Endodermal cell (in vitro differentiated cells): ENCODE measurements at regions not wholly inside any gene's neighbourhood (a gene's known extent, or its start where the extent isn't known, plus 50 kb on each side); places are given as distances from the start of the nearest gene placed in this dataset.

Source experiments
- DNase-seq: peaks from one replicate; pipeline ENCODE4 v3.0.0-alpha.2; 2017
- H3K27ac ChIP-seq: 2 replicates; pipeline ENCODE4 v1.5.1; 2013; ENCODE audit warnings: mild to moderate bottlenecking, low read depth, low read length, moderate library complexity
- H3K27me3 ChIP-seq: 2 replicates; pipeline ENCODE4 v1.6.1; 2013; ENCODE audit warnings: mild to moderate bottlenecking, low read length, moderate library complexity; ENCODE audit not compliant: insufficient read depth, control insufficient read depth, poor library complexity, severe bottlenecking
- H3K36me3 ChIP-seq: 2 replicates; pipeline ENCODE4 v1.7.0; 2013; ENCODE audit warnings: mild to moderate bottlenecking, low read length, moderate library complexity; ENCODE audit not compliant: control insufficient read depth, insufficient read depth
- H3K4me1 ChIP-seq: one replicate; pipeline ENCODE4 v1.7.0; 2013; ENCODE audit warnings: low read length; ENCODE audit not compliant: control insufficient read depth, insufficient read depth
- H3K4me3 ChIP-seq: 2 replicates; pipeline ENCODE4 v1.5.1; 2013; ENCODE audit warnings: mild to moderate bottlenecking, low read length, moderate library complexity
- H3K9ac ChIP-seq: 2 replicates; pipeline ENCODE4 v1.6.1; 2013; ENCODE audit warnings: mild to moderate bottlenecking, low read length, moderate library complexity; ENCODE audit not compliant: poor library complexity, severe bottlenecking; ENCODE audit errors: extremely low read depth
- H3K9me3 ChIP-seq: 2 replicates; pipeline ENCODE4 v1.6.1; 2013; ENCODE audit warnings: mild to moderate bottlenecking, low read length, moderate library complexity; ENCODE audit not compliant: control insufficient read depth
- H3K27ac Mint-ChIP-seq: 2 replicates; pipeline ENCODE4 v1.8.0; 2020; ENCODE audit warnings: mixed read lengths
- H3K27me3 Mint-ChIP-seq: 2 replicates; pipeline ENCODE4 v1.8.0; 2021; ENCODE audit warnings: mild to moderate bottlenecking, mixed read lengths; ENCODE audit not compliant: insufficient read depth
- H3K36me3 Mint-ChIP-seq: 2 replicates; pipeline ENCODE4 v1.8.0; 2020; ENCODE audit warnings: low read depth, mixed read lengths
- H3K4me1 Mint-ChIP-seq: 2 replicates; pipeline ENCODE4 v1.8.0; 2020; ENCODE audit warnings: mixed read lengths
- H3K4me3 Mint-ChIP-seq: 2 replicates; pipeline ENCODE4 v1.8.0; 2020; ENCODE audit warnings: mild to moderate bottlenecking, moderate library complexity, mixed read lengths
- H3K9me3 Mint-ChIP-seq: 2 replicates; pipeline ENCODE4 v1.8.0; 2020; ENCODE audit warnings: mild to moderate bottlenecking, mixed read lengths
- CTCF ChIP-seq: fragments of 200-600 bp; sonication (generic); conservative IDR thresholded peaks from 2 replicates; pipeline ENCODE4 v1.5.0; 2021; ENCODE audit warnings: antibody characterized with exemption, mild to moderate bottlenecking
- WGBS, 2 experiments: methylation state at CpG; one replicate each; pipeline versions ENCODE4 v1.1.5 to v1.1.7; 2013; ENCODE audit warnings: missing lambda C conversion rate in 2 of 2, mixed read lengths in 1 of 2; ENCODE audit not compliant: insufficient coverage in 1 of 2, insufficient read length in 1 of 2; 5-methylcytosine and 5-hydroxymethylcytosine counted together

- H3K9me3 Mint-ChIP-seq: no peaks in the 10 kb centered on the region
- H3K27ac ChIP-seq: no peak overlapping the region
- no peaks in the 10 kb centered on the region for H3K4me1 Mint-ChIP-seq
- H3K4me1 ChIP-seq: no peaks in the 10 kb centered on the region
- no peaks in the 10 kb centered on the region for H3K36me3 ChIP-seq
- no peaks in the 10 kb centered on the region for H3K27me3 ChIP-seq
- H3K9me3 ChIP-seq: no peaks in the 10 kb centered on the region
- H3K27ac Mint-ChIP-seq: no peak overlapping the region
- no peak overlapping the region for H3K9ac ChIP-seq
- no peaks in the 10 kb centered on the region for H3K36me3 Mint-ChIP-seq
- H3K27me3 Mint-ChIP-seq: no peaks in the 10 kb centered on the region
- DNase-seq: no peak
- H3K4me3 ChIP-seq: no peak overlapping the region
- 83 to 98% methylated on average over 1 to 2 of the region's 2 CpGs for WGBS, 2 experiments
- H3K4me3 Mint-ChIP-seq: no peak overlapping the region
- no peak for TF ChIP-seq CTCF
Observed at GRCh38 chr2:194271293-194271961, 1385.6 kb upstream of the SLC39A10 start.

- Histone ChIP-seq H3K4me1 (no peaks in the 10 kb centered on the region), H3K9me3 (no peaks in the 10 kb centered on the region), H3K27ac (no peak overlapping the region), H3K9ac (no peak overlapping the region), H3K4me3 (no peak overlapping the region), H3K36me3 (no peaks in the 10 kb centered on the region), H3K27me3 (no peaks in the 10 kb centered on the region)
- no peak overlapping the region for H3K4me3 Mint-ChIP-seq
- no peaks in the 10 kb centered on the region for H3K27me3 Mint-ChIP-seq
- H3K4me1 Mint-ChIP-seq: no peaks in the 10 kb centered on the region
- no peaks in the 10 kb centered on the region for H3K36me3 Mint-ChIP-seq
- DNase-seq: no peak
- no peak overlapping the region for H3K27ac Mint-ChIP-seq
- no peaks in the 10 kb centered on the region for H3K9me3 Mint-ChIP-seq
- no peak for TF ChIP-seq CTCF
Observed at GRCh38 chr2:194270648-194271047, 1386.4 kb upstream of the SLC39A10 start.

- no peak for TF ChIP-seq CTCF
- H3K36me3 ChIP-seq: no peaks in the 10 kb centered on the region
- Mint-ChIP-seq H3K9me3 (no peaks in the 10 kb centered on the region), H3K36me3 (no peaks in the 10 kb centered on the region), H3K4me1 (no peaks in the 10 kb centered on the region), H3K4me3 (no peak overlapping the region), H3K27ac (no peak overlapping the region), H3K27me3 (no peaks in the 10 kb centered on the region)
- no peak overlapping the region for H3K4me3 ChIP-seq
- H3K4me1 ChIP-seq: no peaks in the 10 kb centered on the region
- H3K27ac ChIP-seq: no peak overlapping the region
- H3K9ac ChIP-seq: no peak overlapping the region
- H3K9me3 ChIP-seq: no peaks in the 10 kb centered on the region
- WGBS, 2 experiments: 92 to 95% methylated on average over 4 to 7 of the region's 7 CpGs
- H3K27me3 ChIP-seq: no peaks in the 10 kb centered on the region
- no peak for DNase-seq
Observed at GRCh38 chr2:194264586-194264985, 1392.4 kb upstream of the SLC39A10 start.
